GM12878 (cell line): ENCODE measurements at regions not wholly inside any gene's neighbourhood (a gene's known extent, or its start where the extent isn't known, plus 50 kb on each side); places are given as distances from the start of the nearest gene placed in this dataset.

ENCODE experiments used
- ATAC-seq: fragments of 200-7000 bp; cut with Tn5 transposase; 3 replicates; pipeline ENCODE4 v1.9.1; 2020; ENCODE audit warnings: mild to moderate bottlenecking, moderate library complexity
- BruUV-seq: library from RNA; stranded (reverse); fragments of 400-500 nt; replicated peaks from 2 replicates; lab custom pipeline; 2021; lab: Mats Ljungman, UMichigan
- CTCF ChIA-PET: fragments of 300-600 bp; sonication (Branson Sonifier 250); formaldehyde crosslinking; extraction: SDS; loops from one replicate; lab custom pipeline; 2021; ENCODE audit warnings: inconsistent platforms; lab: Yijun Ruan, JAX
- POLR2A ChIA-PET: fragments of 350-600 bp; formaldehyde crosslinking; extraction: SDS; loops from one replicate; lab custom pipeline; 2021; ENCODE audit warnings: inconsistent platforms; lab: Charles Lee
- RAD21 ChIA-PET: fragments of 300-600 bp; sonication (Branson Sonifier 250); formaldehyde crosslinking; loops from one replicate; lab custom pipeline; 2023; ENCODE audit warnings: antibody characterized with exemption; ENCODE audit not compliant: unreplicated experiment; lab: Charles Lee
- SMC1A ChIA-PET: fragments of 300-600 bp; sonication (Branson Sonifier 250); formaldehyde crosslinking; loops from one replicate; lab custom pipeline; 2023; ENCODE audit not compliant: unreplicated experiment, uncharacterized antibody; lab: Charles Lee
- DNase-seq: peaks from one replicate; pipeline ENCODE4 v3.0.0-alpha.2; 2011; ENCODE audit warnings: low read depth, low spot score
- FAIRE-seq: peaks from 3 replicates; lab custom pipeline; 2011; peaks lifted over from hg19 to GRCh38; lab: Jason Lieb, UNC
- H2AFZ ChIP-seq: 2 replicates; pipeline ENCODE4 v1.6.0; 2011; ENCODE audit warnings: low read depth, low read length, control low read depth; ENCODE audit not compliant: control insufficient read depth
- H3K27ac ChIP-seq: 2 replicates; pipeline ENCODE4 v1.5.1; 2011; ENCODE audit warnings: control low read depth; ENCODE audit not compliant: control insufficient read depth, insufficient read depth
- H3K27me3 ChIP-seq, 2 experiments: replicated peaks in 1 of 2; 2 replicates each; pipeline versions ENCODE4 v1.6.0 to v1.6.1; 2011; ENCODE audit warnings: low read length in 1 of 2; ENCODE audit not compliant: control insufficient read depth in 2 of 2, insufficient read depth in 2 of 2
- H3K36me3 ChIP-seq, 2 experiments: 2 replicates each; pipeline ENCODE4 v1.5.1; 2011; ENCODE audit warnings: low read length in 1 of 2; ENCODE audit not compliant: control insufficient read depth in 2 of 2, insufficient read depth in 2 of 2
- H3K4me1 ChIP-seq: 2 replicates; pipeline ENCODE4 v1.6.1; 2011; ENCODE audit warnings: mild to moderate bottlenecking, low read length, moderate library complexity, mixed read lengths; ENCODE audit not compliant: control insufficient read depth, insufficient read depth
- H3K4me2 ChIP-seq: 2 replicates; pipeline ENCODE4 v1.6.0; 2011; ENCODE audit warnings: control low read depth; ENCODE audit not compliant: control insufficient read depth, insufficient read depth
- H3K4me3 ChIP-seq: fragments of 200-600 bp; sonication (generic); 2 replicates; pipeline ENCODE4 v1.5.1; 2016
- H3K79me2 ChIP-seq: 2 replicates; pipeline ENCODE4 v1.6.0; 2011; ENCODE audit warnings: low read length; ENCODE audit not compliant: control insufficient read depth, insufficient read depth
- H3K9ac ChIP-seq: 2 replicates; pipeline ENCODE4 v1.8.0; 2011; ENCODE audit warnings: low read length, control low read depth, mixed read lengths; ENCODE audit not compliant: control insufficient read depth, insufficient read depth
- H3K9me3 ChIP-seq: replicated peaks from 3 replicates; pipeline ENCODE4 v1.5.1; 2011; ENCODE audit warnings: mild to moderate bottlenecking, low read length; ENCODE audit not compliant: control insufficient read depth, insufficient read depth
- H4K20me1 ChIP-seq: 2 replicates; pipeline ENCODE4 v1.6.0; 2011; ENCODE audit not compliant: control insufficient read depth, insufficient read depth
- CBFB ChIP-seq: IDR thresholded peaks from 2 replicates; pipeline ENCODE4 v1.6.1; 2016; ENCODE audit warnings: antibody characterized with exemption, low read depth
- E2F4 ChIP-seq: IDR thresholded peaks from 2 replicates; pipeline ENCODE4 v1.6.1; 2012; ENCODE audit warnings: low read depth, low read length, improper control_type of control experiment
- HCFC1 ChIP-seq: fragments of 150-350 bp; IDR thresholded peaks from 2 replicates; pipeline ENCODE4 v1.6.1; 2014; ENCODE audit warnings: low read length
- PKNOX1 ChIP-seq: fragments of 450-650 bp; IDR thresholded peaks from 2 replicates; pipeline ENCODE4 v1.6.1; 2016; ENCODE audit warnings: mild to moderate bottlenecking
- RAD21 ChIP-seq: IDR thresholded peaks from 2 replicates; pipeline ENCODE4 v1.6.1; 2011; ENCODE audit warnings: mild to moderate bottlenecking, low read depth, low read length, moderate library complexity; ENCODE audit not compliant: insufficient read depth
- RFX5 ChIP-seq: IDR thresholded peaks from 2 replicates; pipeline ENCODE4 v1.6.1; 2011; ENCODE audit warnings: low read depth, low read length, improper control_type of control experiment
- WGBS: methylation state at CpG from one replicate; pipeline ENCODE4 v1.1.6; 2016; ENCODE audit warnings: low lambda C conversion rate; ENCODE audit not compliant: insufficient replicate concordance, insufficient coverage; ENCODE audit errors: missing lambda C conversion rate; 5-methylcytosine and 5-hydroxymethylcytosine counted together
- in situ Hi-C: fragments of 300-500 bp; cut with MboI; formaldehyde crosslinking; loops from 9 replicates; pipeline ENCODE4 v1.14.3; 2018; ENCODE audit warnings: mixed read lengths
- intact Hi-C: fragments of 100-400 bp; cut with micrococcal nuclease; formaldehyde crosslinking; loops from one replicate; pipeline ENCODE4 v1.14.2; 2022; ENCODE audit not compliant: unreplicated experiment

- no peak for ATAC-seq
- in situ Hi-C loops (no loop called here), intact Hi-C loops (loop anchor here (10.0 kb wide), 1 partner anchor 244 kb away; no protein-coding TSS in a partner anchor)
- ChIA-PET SMC1A (no interaction called here), RAD21 (no interaction called here), POLR2A (no interaction called here)
- Histone ChIP-seq H3K9me3 (no peaks in the 10 kb centered on the region), H3K79me2 (no peaks in the 10 kb centered on the region), H2AFZ (no peak overlapping the region), H3K4me1 (no peaks in the 10 kb centered on the region), H3K4me2 (no peak overlapping the region)
- FAIRE-seq = no peak
- peak; percentile 43 for TF ChIP-seq RAD21
- TF ChIP-seq E2F4 = no peak
- TF ChIP-seq, all 136 proteins: peak for 1
- H3K4me3 ChIP-seq = no peak overlapping the region
- no peaks in the 10 kb centered on the region for H3K36me3 ChIP-seq
- no peak overlapping the region for H3K27ac ChIP-seq
- H3K9ac ChIP-seq = no peak overlapping the region
- BruUV-seq = no TSS peak
- CTCF ChIA-PET = no interaction called here
- no peaks in the 10 kb centered on the region; a peak in 1 of 4 replicates for H3K27me3 ChIP-seq
- no peak for DNase-seq
- no peaks in the 10 kb centered on the region for H4K20me1 ChIP-seq
- WGBS = 36% methylated on average over 4 of the region's 4 CpGs
These were observed 56.7 kb upstream of the EPB41L3 start for GRCh38 chr18:5600378-5601071.

GRCh38 chr18:5596585-5596984 lies 52.8 kb upstream of the EPB41L3 start:
- WGBS = 40% methylated on average over 2 of the region's 2 CpGs
- ChIA-PET SMC1A (interaction anchor here (0.8 kb wide), 1 partner anchor 260 kb away, joined by 3 read pairs; no protein-coding TSS in a partner anchor), CTCF (no interaction called here), RAD21 (no interaction called here), POLR2A (no interaction called here)
- intact Hi-C loops (no loop called here), in situ Hi-C loops (no loop called here)
- Histone ChIP-seq H3K4me3 (no peak overlapping the region), H3K9me3 (no peaks in the 10 kb centered on the region), H3K4me1 (no peaks in the 10 kb centered on the region), H3K79me2 (no peaks in the 10 kb centered on the region), H3K4me2 (no peak overlapping the region), H3K9ac (no peak overlapping the region), H3K36me3 (no peaks in the 10 kb centered on the region), H3K27me3 (no peaks in the 10 kb centered on the region; a peak in 1 of 4 replicates), H3K27ac (no peak overlapping the region), H4K20me1 (no peaks in the 10 kb centered on the region), H2AFZ (no peak overlapping the region)
- TF ChIP-seq HCFC1 (no peak), PKNOX1 (no peak), CBFB (no peak), RFX5 (no peak)
- ATAC-seq (no peak), DNase-seq (no peak), FAIRE-seq (no peak)
- BruUV-seq = no TSS peak
